HG03575 (cell line): ENCODE measurements at regions not wholly inside any gene's neighbourhood (a gene's known extent, or its start where the extent isn't known, plus 50 kb on each side); places are given as distances from the start of the nearest gene placed in this dataset.

Experiments
- ATAC-seq: cut with Tn5 transposase; IDR thresholded peaks from one replicate; pipeline ENCODE4 v1.9.1; 2021; ENCODE audit not compliant: unreplicated experiment, insufficient number of reproducible peaks, low FRiP score; ENCODE audit errors: extremely low read depth

GRCh38 chr3:135454890-135455289 lies 510.6 kb upstream of the PPP2R3A start:
- no peak for ATAC-seq

DNA sequence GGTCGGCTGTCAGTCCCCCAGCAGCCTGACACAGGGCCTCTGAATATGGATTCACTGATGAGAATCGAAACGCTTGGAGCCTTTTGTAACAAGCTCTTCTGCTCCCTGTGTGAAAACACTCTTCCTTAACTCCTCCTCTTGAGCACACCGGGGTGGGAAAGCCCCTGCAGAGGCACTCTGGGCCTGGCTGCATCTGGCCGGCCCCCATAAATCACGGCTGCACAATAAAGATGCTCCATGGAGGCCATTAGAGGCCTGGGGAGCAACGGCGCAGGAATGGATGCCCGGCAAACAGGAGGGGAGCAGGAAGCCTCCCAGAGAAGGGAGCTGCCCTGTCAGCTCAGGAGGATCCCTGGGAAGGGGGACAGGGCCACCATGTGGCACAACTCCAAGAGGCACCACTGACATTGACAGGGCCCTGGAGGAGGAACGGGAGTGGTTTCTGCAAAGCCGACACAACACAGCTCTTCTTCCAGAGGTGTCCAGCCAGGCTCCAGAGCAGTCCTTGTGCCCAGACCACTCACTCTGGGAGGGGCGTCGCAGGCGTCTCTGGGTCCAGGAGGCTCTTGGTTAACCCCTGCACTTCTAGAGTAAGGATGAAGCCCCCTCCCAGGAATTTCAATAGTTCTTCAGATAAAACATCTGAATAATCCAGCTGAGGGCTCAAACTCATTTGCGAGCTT lies 509.3 kb upstream of the PPP2R3A start:
- no peak for ATAC-seq

- no peak for ATAC-seq
Observed at GRCh38 chr3:135458541-135459322, 506.8 kb upstream of the PPP2R3A start.

- no peak for ATAC-seq
Observed at GRCh38 chr3:135460273-135460672, 505.3 kb upstream of the PPP2R3A start.

DNA sequence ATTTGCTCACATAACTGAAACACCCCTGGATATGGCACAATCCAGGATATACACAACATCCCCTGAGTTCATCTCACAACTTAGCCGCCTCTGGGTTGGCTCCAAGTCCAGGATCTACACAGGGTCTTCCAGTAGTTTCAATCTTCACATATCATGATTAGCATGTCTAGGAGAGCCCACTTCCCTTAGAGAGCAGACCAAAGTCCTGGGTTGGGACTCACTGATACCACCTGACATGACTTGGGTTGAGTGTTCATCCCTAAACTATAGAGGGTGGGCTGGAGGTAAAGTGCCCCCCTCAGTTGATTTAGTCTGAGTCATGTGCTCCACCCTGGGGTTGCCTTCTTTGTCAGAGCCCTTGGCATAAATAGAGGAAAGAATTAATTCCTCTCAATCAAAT lies 493.6 kb upstream of the PPP2R3A start:
- ATAC-seq, result no peak

- no peak for ATAC-seq
Observed at GRCh38 chr3:135473449-135473848, 492.1 kb upstream of the PPP2R3A start.

GRCh38 chr3:135487261-135487660 lies 478.3 kb upstream of the PPP2R3A start:
- ATAC-seq, result no peak

- ATAC-seq, result no peak
Observed at GRCh38 chr3:135490219-135490915, 475.2 kb upstream of the PPP2R3A start.

DNA sequence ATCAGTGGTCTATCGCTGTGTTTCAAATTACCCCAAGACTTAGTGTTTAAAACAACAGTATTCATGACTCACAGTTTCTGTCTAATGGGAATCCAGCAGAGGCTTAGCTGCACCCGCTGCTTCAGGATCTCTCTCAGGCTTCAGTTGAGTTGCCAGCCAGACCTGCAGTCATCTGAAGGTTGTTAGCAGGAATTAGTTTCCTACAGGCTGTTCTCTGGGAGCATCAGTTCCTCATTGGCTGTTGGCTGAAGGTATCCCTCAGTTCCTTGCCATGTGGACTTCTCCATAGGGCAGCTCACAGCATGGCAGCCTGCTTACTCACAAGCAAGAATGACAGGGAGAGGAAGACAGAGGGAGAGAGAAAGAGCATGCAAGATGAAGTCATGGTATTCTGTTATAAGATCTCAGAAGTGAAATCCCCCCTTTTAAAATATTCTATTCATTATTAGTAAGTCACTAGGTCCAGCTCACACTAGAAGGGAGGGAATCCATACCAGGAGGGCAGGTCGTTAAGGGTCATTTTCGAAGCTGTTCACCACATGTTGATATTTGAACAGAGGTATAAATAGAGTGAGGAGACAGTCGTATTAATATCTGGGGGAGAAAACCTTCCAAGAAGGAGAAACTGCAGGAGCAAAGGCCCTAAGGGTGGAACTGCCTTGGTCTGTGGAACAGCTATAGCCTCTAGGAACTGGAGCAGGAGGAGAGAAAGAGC lies 473.9 kb upstream of the PPP2R3A start:
- ATAC-seq, result no peak

GRCh38 chr3:135495891-135496290 lies 469.6 kb upstream of the PPP2R3A start:
- ATAC-seq, result no peak

- no peak for ATAC-seq
Observed at GRCh38 chr3:135497979-135498378, 467.5 kb upstream of the PPP2R3A start.

DNA sequence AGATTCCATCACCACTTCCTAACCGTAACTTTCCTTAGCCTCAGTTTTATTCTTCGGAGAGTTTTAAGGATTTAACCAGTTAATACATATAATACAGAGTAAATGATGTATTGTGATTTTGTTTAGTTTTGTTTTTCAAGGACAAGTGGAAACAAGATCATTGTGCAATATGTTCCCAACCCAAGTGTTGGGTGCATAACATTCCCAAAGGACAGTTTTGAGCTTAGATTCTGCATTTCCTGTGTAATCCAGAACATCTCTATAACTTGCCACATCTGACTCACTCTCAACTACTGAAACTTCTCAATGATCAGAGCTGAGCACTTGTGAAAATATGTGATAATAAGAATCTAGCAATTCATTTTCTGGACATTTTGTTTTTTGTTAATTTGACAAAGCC lies 466.1 kb upstream of the PPP2R3A start:
- ATAC-seq, result no peak

GRCh38 chr3:135500034-135500433 lies 465.5 kb upstream of the PPP2R3A start:
- no peak for ATAC-seq

- ATAC-seq, result no peak
Observed at GRCh38 chr3:135503065-135503759, 462.3 kb upstream of the PPP2R3A start.

DNA sequence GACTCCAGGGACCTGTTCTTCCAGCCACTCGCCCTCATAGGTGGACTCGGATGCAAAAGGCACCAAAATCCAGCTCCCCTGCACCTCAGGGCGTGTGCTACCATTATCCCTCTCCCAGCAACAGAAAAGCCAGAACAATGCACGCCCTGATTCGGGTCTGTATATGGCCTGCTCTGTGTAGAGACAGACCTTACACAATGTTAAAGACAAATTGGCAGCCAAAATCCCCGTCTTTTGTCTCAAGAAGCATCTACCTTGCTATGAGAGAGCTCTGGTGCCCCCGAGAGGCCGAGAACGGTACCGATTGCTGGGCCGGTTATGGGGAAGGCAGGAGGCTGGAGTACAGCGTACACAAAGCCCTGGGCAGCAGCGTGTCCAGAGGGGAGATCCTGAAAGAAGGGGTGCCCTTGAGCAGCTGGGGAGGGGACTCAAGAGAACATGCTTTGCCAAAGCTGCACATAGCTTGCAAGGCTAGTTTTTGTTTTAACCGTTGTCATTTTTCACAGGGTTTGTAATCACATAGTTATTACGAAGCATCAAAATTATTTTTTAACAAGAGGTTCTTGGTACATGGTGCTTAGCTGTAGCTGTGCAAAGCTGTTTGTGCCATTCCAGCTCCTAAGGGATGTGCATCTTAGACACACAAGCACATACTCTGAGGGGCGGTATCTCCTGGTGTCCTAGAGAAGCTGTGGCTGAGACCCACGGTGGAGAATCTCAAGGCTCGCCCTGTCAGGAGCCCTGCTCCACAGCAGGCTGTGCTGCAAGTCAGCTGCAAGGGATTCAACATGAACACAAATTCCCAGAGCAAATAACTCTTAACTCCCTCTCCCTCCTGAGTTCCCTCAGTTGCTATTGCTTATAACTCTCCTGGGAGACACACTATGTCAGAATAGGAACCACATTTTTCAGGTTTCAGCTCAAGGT lies 461.5 kb upstream of the PPP2R3A start:
- no peak for ATAC-seq

DNA sequence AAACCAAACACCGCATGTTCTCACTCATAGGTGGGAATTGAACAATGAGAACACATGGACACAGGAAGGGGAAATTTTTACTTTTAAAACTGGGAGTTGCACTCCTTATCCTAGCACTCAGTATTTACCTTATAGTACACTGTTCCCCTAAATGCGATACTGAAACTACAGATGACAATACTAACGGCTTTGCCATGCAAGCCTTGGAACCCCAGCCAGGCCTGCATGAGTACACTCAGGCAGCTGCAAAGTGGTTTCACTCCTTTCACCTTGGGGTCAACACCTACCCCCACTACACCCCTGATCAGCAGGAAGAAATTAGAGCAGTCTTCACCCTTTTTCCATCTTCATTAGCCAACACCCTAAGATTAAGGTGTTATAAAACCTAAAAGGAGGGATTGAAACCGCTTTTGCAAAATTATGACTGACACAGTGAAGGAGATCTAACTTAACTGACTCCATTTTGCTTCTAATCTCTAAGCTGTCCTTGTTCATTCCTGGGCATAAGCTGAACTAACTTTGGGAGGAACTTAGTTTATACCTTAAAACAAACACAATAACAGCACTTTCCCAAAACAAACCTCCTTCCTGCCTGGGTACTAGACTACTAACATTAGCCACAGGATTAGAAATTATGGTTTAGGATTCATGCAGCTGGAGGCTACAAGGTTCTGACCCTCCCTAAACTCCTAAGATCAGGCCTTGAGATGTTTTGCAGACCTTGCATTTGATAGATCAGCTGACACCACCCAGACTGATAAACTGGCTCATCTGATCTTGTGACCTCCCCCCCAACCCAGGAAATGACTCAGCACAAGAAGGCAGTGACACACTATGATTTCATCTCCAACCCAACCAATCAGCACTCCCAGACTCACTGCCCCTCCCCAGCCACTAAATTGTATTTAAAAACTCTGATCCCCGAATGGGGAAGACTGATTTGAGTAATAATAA lies 452.1 kb upstream of the PPP2R3A start:
- ATAC-seq, result no peak

GRCh38 chr3:135514060-135514448 lies 451.5 kb upstream of the PPP2R3A start:
- ATAC-seq, result no peak
